ENCODE measurements at regions not wholly inside any gene's neighbourhood (a gene's known extent, or its start where the extent isn't known, plus 50 kb on each side); places are given as distances from the start of the nearest gene placed in this dataset.

- CTCF ChIA-PET: interaction anchor here (0.8 kb wide), 1 partner anchor 25 kb away, joined by 3 read pairs; no protein-coding TSS in a partner anchor
- DNase-seq (no peak), ATAC-seq (ENCODE audit: low read depth) (no peak)
- no peak for TF ChIP-seq CTCF (IDR thresholded peaks at IDR 0.05)
- H3K27ac Mint-ChIP-seq: no peak overlapping the region
- peaks cover 2% of the 10 kb centered on the region for H3K9me3 Mint-ChIP-seq
- no peak overlapping the region for H3K4me3 Mint-ChIP-seq
- H3K27me3 Mint-ChIP-seq: peaks cover 2% of the 10 kb centered on the region
- intact Hi-C loops (cut with micrococcal nuclease): no loop called here
- no peaks in the 10 kb centered on the region for H3K4me1 Mint-ChIP-seq
- POLR2A ChIA-PET: no interaction called here
- H3K36me3 Mint-ChIP-seq (ENCODE audit: low read depth): no peaks in the 10 kb centered on the region
Observed at GRCh38 chr16:26524846-26525245, 541.9 kb upstream of the C16orf82 start.

- Mint-ChIP-seq H3K9me3 (peaks cover 2% of the 10 kb centered on the region), H3K36me3 (ENCODE audit: low read depth) (no peaks in the 10 kb centered on the region), H3K27ac (no peak overlapping the region), H3K4me3 (no peak overlapping the region), H3K4me1 (no peaks in the 10 kb centered on the region), H3K27me3 (peaks cover 2% of the 10 kb centered on the region)
- ATAC-seq (ENCODE audit: low read depth) (no peak), DNase-seq (no peak)
- intact Hi-C loops (cut with micrococcal nuclease): no loop called here
- CTCF ChIA-PET: no interaction called here
- POLR2A ChIA-PET: no interaction called here
- no peak for TF ChIP-seq CTCF (IDR thresholded peaks at IDR 0.05)
Observed at GRCh38 chr16:26525856-26526255, 540.9 kb upstream of the C16orf82 start.

GRCh38 chr16:26526633-26527032 is 540.1 kb upstream of the C16orf82 start:
- DNase-seq: no peak
- no peak overlapping the region for H3K4me3 Mint-ChIP-seq

GRCh38 chr16:26530584-26531289 is 536.0 kb upstream of the C16orf82 start:
- ChIA-PET POLR2A (no interaction called here), CTCF (no interaction called here)
- DNase-seq (no peak), ATAC-seq (ENCODE audit: low read depth) (no peak)
- Mint-ChIP-seq H3K9me3 (peaks cover 4% of the 10 kb centered on the region), H3K4me1 (no peaks in the 10 kb centered on the region), H3K27me3 (peaks cover 2% of the 10 kb centered on the region), H3K27ac (no peak overlapping the region), H3K36me3 (ENCODE audit: low read depth) (no peaks in the 10 kb centered on the region), H3K4me3 (no peak overlapping the region)
- no peak for TF ChIP-seq CTCF (IDR thresholded peaks at IDR 0.05)
- intact Hi-C loops (cut with micrococcal nuclease): no loop called here

More at GRCh38 chr16:26526633-26527032, 540.1 kb upstream of the C16orf82 start:
- H3K36me3 Mint-ChIP-seq (ENCODE audit: low read depth): no peaks in the 10 kb centered on the region
- intact Hi-C loops (cut with micrococcal nuclease): no loop called here
- CTCF ChIA-PET: no interaction called here
- no peaks in the 10 kb centered on the region for H3K4me1 Mint-ChIP-seq
- H3K9me3 Mint-ChIP-seq: no peaks in the 10 kb centered on the region
- POLR2A ChIA-PET: no interaction called here
- no peak overlapping the region for H3K27ac Mint-ChIP-seq
- no peak for TF ChIP-seq CTCF (IDR thresholded peaks at IDR 0.05)
- H3K27me3 Mint-ChIP-seq: peaks cover 2% of the 10 kb centered on the region
- no peak for ATAC-seq (ENCODE audit: low read depth)

GRCh38 chr16:26531290-26531730 is 535.4 kb upstream of the C16orf82 start:
- Mint-ChIP-seq H3K4me3 (no peak overlapping the region), H3K9me3 (peaks cover 4% of the 10 kb centered on the region), H3K27me3 (peaks cover 2% of the 10 kb centered on the region), H3K4me1 (no peaks in the 10 kb centered on the region), H3K36me3 (ENCODE audit: low read depth) (no peaks in the 10 kb centered on the region), H3K27ac (no peak overlapping the region)
- ChIA-PET CTCF (no interaction called here), POLR2A (no interaction called here)
- no peak for ATAC-seq (ENCODE audit: low read depth)
- TF ChIP-seq CTCF (IDR thresholded peaks at IDR 0.05): no peak
- no peak for DNase-seq
- intact Hi-C loops (cut with micrococcal nuclease): no loop called here

All from activated B cell treated with CpG ODN at 0.5 μM for 24 hours (primary cell).